ENCODE measurements at regions not wholly inside any gene's neighbourhood (a gene's known extent, or its start where the extent isn't known, plus 50 kb on each side); places are given as distances from the start of the nearest gene placed in this dataset.
"Not testable (repeated sequence)": the region's sequence is repeated elsewhere in the genome, so short reads cannot be mapped to it uniquely, and the experiment has no call there.

DNA sequence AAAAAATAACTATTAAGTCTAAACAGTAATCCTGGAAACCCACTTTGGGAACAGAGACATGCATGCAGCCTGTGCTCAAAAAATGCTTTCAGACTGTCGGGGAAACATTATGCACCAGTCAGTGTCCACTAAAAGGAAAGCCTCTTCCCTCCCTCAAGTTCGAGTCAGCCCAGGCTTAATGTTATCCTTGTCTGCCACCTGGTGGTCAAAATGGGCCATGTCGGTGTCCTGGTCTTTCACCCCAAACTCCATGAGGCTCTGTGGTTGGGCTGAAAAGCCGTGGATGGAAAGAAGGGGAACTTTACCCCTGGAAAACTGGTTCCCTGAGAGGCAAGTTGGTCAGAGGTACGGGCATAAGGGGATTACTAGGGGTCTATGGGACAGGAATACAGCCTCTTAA lies 88.4 kb upstream of the ZNF492 start:
- peak; percentile 20 for DNase-seq

DNA sequence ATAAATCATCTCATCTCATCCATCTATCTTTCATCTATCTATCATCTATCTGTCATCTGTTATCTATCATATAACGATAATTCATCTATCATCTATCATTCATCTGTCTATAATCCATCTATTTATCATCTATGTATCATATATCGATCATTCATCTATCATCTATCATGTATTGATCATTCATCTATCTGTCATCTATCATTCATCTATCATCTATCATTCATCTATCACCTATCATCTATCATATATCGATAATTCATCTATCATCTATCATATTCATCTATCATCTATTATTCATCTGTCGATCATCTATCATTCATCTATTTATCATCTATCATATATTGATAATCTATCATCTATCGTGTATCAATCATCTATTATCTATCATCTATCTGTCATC lies 100.4 kb upstream of the ZNF492 start:
- DNase-seq, result no peak

DNA sequence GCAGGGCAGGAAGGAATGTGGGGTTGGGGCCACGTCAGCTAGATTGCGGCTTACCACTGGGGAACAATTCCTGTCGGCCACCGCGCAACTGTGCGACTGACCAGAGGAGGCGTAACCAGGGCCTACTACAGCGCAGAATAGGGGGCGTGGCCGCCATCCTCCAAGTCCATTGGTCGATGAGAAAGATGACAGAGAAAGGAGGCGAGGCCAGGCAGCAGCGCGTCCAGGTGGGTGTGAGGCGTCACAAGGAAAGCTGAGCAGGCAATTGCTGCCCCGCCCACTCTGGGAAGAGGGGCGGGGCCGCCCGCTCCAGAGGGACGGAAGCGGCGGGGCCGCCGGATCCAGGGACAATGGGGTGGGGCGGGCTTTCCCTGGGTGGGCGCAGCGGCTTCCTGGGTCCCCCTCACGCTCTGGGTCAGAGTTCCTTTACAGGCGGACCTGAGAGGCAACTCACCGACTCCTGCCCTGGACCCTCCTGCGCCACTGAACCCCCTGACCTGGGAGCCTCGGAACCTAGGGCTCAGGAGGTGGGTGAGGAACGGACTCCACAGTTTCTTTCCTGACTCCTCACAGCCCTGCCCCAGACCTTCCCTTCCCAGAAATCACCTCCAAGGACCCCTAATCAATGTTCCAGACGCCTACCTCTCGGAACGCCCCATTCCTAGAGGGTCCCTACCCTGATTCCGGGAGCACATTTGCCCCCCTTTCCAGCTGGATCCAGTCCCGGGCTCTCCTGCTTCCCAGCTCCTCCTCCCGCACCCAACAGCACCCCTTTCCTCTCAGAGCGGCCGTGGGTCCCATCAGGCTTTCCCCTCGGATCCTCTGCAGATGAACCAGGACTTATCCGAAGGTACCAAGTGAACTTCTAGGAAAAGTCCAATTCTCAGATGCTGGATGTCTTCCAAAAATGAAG lies 101.5 kb upstream of the ZNF492 start:
- DNase-seq, result no peak

DNA sequence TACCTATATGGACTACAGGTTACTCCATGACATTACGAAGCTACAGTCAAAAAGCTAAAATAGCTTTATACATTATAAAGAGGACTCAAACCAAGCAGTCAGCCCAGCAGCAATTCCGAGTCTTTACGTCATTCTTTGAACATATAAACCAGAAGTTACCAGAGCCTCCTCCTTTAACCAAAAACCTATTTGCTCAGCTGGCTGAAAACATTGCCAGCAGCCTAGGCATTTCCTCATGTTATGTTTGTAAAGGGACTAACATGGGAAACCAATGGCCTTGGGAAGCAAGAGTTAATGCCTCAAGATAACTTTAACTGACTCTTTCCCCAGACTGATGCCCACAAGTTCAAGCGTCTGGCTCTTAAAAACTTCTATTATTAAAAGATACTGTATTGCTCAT lies 104.1 kb upstream of the ZNF492 start:
- DNase-seq, result no peak

DNA sequence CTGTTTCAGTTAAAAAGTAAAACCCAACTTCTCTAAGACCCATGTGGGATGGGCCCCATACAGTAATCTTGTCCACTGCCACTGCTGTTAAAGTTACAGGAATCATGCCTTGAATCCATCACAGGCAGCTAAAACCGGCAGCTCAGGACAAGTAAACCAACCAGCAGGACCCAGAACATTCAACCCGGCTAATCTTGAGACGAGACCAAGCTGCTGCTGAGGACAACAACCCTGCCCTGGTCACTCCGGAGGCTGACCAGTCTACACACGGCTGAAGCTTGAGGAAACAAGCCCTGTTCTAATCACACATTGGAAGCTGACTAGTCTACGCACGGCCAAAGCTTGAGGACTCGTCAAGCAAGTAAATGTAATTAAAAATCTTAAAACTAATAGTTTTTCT lies 105.2 kb upstream of the ZNF492 start:
- DNase-seq, result no peak

DNA sequence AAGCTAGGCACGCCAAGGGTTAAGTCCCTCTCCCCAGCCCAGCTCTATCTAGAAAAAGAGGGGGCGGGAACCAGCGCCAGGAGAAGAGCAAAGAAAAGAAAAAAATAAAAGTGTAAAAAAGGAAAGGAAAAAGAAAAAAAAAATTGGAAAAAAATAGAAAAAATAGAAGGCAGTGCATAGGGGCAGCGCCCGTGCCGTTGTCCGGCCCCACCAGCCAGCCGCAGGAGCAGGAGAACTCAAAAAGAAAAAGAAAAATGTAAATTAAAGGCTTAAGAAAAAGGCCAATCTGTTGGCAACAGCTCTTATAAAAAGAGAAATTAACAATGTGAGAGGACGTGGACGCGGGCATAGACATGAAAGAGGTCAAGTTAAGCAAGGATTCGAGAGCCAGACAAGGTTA lies 105.4 kb upstream of the ZNF98 start:
- DNase-seq, result no peak

DNA sequence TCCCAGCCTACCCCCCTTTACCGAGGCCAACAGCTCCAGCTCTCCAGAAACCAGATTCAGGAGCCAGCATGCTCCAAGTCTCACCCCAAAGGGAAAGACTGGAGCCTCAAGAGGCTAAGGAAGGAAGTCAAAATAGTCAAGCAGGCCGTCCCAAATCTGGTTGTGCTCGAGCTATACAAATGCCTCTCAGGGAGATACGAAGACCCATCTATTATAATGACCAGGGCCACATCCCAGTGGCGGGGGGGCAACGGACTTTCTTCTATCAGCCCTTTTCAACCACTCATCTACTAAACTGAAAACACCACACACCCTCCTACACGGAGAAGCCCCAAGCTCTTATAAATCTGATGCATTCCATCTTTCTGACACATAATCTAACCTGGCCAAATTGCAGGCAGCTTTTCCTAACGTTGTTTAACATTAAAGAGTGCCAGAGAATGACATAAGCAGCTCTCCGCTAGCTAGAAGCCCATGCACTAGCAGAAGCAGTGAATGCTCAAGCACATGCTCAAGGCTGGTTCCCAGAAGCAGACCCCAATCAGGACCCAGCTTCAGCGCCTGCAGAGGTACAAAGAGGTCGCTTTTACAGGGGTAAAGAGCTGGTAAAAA lies 104.6 kb upstream of the ZNF98 start:
- DNase-seq, result no peak

DNA sequence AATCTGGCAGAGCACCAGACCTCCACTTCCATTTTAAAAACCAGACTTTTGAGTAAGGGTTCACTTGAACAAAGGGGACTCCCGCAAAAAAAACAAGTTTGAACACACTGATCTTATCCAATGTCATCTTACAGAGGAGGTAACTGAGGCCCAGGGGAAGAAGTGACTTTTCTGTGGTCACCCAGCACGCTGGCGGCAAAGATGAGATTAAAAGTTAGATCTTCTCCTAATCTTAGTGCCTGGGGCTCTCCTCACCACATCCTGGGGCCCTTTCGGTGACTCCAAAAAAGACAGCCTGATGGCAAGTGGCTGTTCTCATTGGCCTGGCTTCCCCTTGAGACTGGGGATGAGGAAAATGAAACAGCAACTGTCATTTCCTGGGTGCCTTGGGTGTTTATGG lies 101.8 kb upstream of the ZNF98 start:
- no peak for DNase-seq

DNA sequence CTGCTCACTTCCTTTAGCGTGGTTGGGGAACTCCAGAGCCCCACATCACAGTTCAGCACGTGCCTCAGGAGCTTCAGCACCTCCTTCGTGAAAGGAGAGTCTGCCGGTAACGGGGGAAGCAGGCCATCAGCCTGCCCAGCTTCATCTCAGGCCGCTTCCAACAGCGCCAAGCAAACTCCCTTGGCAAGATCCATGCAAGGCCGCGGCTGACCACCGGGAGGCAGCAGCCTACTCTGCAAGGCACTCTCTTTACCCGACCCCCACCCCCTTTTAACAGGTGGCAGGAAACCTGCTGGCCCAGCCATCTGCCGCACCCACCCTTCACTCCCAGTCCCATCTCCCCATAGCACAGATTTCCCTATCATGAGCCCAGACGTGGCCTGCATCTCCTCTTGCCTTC lies 97.4 kb upstream of the ZNF98 start:
- not testable (repeated sequence) for DNase-seq

DNA sequence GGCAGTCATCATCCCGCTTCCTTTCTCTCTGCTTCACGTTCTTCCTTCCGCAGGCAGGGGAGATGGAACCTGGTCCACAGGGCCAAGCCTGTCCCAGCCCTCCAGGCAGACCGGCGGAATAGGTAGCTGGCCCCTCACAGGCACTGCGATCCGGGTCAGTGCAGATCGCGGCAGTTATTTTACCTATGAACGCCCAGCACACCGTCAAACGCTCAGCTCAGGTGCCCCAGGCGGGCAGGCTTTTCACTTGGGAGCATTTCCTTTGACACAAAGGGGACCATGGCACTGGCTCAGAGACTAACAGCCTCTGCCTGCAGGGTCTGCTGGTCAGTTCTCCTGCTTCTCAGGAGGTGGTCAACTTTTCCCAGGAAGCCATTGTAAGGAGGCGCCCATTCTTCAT lies 97.0 kb upstream of the ZNF98 start:
- DNase-seq, result no peak

DNA sequence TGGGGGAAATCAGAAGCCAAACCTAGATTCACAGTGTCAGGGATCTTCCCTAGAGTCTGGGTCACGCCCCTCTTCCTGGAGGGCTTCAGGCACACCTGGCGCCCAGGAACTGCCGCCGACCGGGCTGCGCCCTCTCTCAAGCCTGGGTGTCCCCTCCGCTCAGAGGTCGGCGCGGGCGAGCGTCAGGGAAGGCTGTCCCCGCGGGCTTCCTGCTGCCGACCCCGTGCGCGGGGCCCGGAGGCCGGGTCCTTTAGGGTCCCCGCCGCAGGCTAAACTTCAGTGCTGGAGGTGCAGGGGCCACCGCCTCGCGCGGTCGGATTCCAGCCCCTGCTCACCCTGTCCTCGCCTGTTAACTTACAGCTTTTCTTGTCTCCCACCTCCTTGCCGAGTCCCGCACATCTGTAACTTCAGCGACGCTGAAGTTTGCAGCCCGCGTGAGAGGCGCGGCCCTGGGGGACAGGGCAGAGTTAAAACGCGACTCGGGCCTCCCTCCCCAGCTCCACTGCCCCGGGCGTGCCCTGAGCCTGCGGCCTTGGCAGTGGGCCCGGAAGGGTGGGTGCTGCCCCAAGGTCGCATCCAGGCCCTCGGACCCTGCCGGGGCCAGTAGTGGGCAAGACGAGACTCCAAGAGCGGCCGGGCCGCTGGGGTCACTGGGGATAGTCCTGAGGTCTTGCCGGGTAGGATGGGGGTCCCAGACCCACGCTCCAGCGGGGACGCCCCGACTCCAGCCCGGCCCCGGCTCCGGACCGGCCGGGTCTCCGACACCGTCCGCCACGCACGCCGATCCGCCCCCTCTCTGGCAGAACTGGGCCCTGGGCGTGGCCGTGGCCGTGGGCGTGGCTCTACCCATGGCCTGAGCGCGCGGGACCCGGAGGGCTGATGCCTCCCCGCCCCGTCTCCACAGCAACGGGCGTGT lies 95.6 kb upstream of the ZNF98 start:
- DNase-seq, result no peak

DNA sequence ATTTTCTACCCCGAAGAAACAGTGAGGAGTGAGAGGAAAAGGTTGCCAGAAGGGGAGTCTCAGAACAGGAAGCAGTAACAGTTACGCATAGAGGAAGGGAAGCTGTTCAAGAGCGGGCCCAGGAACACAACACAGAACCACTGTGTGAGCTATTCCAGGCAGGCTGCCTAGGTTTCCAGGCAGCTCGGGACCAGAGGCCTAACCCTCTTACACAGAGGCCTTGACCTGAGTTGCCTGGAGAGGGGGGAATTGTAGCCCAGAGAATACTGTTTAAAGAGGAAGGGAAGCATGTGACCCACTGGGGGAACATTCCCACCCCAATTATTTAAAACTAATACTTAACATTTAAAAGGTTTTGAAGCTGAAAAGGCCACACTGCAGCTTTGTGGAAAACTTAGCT lies 93.3 kb upstream of the ZNF98 start:
- DNase-seq, result no peak

DNA sequence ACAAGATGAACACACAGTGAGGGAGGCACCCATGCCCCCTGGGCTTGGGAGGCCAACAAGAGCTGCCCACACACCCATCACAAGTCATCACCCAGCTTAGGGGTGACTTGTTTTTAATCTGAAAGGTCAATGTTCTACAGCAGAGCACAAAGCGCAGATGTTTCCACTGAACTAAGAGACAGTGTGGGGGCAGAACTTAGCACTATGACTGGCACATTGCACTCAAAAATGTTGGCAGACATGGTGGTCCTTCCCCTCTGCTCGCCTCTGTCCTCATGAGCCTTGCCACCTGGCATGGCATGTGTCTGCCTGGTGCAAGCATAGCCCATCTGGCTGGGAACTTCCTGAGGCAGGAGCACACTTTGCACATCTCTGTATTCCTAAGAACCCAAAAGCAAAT lies 81.4 kb upstream of the ZNF98 start:
- no peak for DNase-seq

DNA sequence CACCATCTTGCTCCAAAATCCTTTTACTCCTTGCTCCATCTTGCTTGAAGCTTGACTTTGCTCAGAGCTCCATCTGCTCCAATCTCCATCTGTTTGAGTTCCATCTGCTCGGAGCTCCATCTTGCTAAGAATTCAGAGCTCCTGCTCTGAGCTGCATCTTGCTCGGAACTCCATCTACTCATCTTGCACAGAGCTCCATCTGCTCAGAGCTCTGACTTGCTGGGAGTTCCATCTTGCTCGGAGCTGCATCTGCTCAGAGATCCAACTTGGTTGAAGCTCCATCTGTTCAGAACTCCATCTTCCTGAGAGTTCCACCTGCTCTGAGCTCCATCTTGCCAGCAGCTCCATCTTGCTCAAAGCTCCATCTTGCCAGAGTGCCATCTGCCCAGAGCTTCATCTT lies 80.6 kb upstream of the ZNF98 start:
- DNase-seq, result no peak

DNA sequence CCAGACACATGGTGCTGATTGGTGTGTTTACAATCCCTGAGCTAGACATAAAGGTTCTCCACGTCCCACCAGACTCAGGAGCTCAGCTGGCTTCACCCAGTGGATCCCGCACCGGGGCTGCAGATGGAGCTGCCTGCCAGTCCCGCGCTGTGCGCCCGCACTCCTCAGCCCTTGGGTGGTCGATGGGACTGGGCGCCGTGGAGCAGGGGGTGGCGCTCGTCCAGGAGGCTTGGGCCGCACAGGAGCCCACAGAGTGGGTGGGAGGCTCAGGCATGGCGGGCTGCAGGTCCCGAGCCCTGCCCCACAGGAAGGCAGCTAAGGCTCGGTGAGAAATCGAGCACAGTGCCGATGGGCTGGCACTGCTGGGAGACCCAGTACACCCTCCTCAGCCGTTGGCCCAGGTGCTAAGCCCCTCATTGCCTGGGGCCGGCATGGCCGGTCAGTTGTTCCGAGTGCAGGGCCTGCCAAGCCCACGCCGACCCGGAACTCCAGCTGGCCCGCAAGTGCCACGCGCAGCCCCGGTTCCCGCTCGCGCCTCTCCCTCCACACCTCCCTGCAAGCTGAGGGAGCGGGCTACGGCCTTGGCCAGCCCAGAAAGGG lies 76.8 kb upstream of the ZNF98 start:
- not testable (repeated sequence) for DNase-seq

DNA sequence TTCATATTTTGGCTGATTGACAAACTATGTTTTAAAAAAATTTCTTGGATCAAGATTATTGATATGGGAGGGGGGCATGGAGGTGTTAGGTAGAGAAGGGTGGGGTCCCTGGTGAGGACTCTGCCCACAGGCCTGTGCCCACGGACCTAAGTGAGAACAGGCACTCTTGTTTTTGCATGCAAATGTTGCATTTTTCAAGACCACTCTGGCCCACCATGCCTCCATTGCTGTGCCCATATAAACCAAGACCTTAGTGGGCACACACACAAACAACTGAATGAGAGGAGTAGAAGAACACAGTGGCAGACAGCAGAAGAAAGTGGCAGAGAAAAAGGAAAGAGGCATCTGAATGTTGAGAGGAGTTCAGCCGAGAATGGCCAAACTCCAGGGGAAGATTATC lies 69.6 kb upstream of the ZNF98 start:
- no peak for DNase-seq

DNA sequence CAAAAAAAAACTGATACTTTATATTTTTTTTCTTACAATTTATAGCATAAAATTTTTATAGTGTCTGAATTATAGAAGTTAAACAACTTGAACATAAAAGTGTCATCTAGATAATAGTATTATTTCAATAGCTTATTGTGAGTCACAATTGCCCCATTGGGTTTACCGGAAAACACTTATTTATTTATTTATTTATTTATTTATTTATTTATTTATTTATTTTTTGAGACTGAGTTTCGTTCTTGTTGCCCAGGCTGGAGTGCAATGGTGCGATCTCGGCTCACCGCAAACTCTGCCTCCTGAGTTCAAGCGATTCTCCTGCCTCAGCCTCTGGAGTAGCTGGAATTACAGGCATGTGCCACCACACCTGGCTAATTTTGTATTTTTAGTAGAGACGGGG lies 61.4 kb upstream of the ZNF98 start:
- DNase-seq, result not testable (repeated sequence)

DNA sequence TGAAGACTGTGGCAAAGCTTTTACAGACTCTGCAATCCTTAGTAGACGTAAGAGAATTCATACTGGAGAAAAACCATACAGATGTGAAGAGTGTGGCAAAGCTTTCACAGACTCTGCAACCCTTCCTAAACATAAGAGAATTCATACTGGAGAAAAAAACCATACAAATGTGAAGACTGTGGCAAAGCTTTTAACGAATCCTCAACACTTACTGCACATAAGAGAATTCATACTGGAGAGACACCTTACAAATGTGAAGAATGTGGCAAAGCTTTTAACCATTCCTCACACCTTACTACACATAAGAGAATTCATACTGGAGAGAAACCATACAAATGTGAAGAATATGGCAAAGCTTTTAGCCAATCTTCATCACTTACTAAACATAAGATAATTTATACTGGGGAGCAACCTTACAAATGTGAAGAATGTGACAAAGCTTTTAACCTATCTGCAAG lies 50.1 kb upstream of the ZNF98 start:
- no peak for DNase-seq

All from NCI-H1048 (cell line).